HUDEP-2 (cell line): ENCODE measurements at regions not wholly inside any gene's neighbourhood (a gene's known extent, or its start where the extent isn't known, plus 50 kb on each side); places are given as distances from the start of the nearest gene placed in this dataset.
A peak's percentile ranks its signal among the peaks of the same experiment; 100 is the strongest.
"Not testable (repeated sequence)": the region's sequence is repeated elsewhere in the genome, so short reads cannot be mapped to it uniquely, and the experiment has no call there.

Source experiments
- DNase-seq, 76 experiments: peaks; one replicate each; lab custom pipeline; 2025; ENCODE audit not compliant: unreplicated experiment in 76 of 76; lab: John Stamatoyannopoulos, UW

GRCh38 chr6:153984811-153985210 lies 54.2 kb upstream of the OPRM1 start:
- DNase-seq: no peak

GRCh38 chr6:153980171-153980570 lies 58.9 kb upstream of the OPRM1 start:
- no peak for DNase-seq

GRCh38 chr6:153978911-153979548 lies 60.0 kb upstream of the OPRM1 start:
- DNase-seq: not testable (repeated sequence)

GRCh38 chr6:153976921-153977693 lies 61.9 kb upstream of the OPRM1 start:
- no peak for DNase-seq

- no peak for DNase-seq
These were observed 73.0 kb upstream of the OPRM1 start for GRCh38 chr6:153966001-153966400.

GRCh38 chr6:153963352-153963751 lies 75.7 kb upstream of the OPRM1 start:
- no peak for DNase-seq

GRCh38 chr6:153962555-153962954 lies 76.5 kb upstream of the OPRM1 start:
- no peak for DNase-seq

GRCh38 chr6:153960741-153961140 lies 78.3 kb upstream of the OPRM1 start:
- DNase-seq: no peak

- no peak for DNase-seq
These were observed 78.8 kb upstream of the OPRM1 start for GRCh38 chr6:153960281-153960680.

GRCh38 chr6:153959276-153959675 lies 79.8 kb upstream of the OPRM1 start:
- no peak for DNase-seq

- DNase-seq: no peak
These were observed 80.2 kb upstream of the OPRM1 start for GRCh38 chr6:153958860-153959259.

GRCh38 chr6:153957394-153957793 lies 81.6 kb upstream of the OPRM1 start:
- no peak for DNase-seq

GRCh38 chr6:153956808-153957207 lies 82.2 kb upstream of the OPRM1 start:
- DNase-seq: no peak

GRCh38 chr6:153949616-153950015 lies 89.4 kb upstream of the OPRM1 start:
- no peak for DNase-seq

GRCh38 chr6:153947808-153948447 lies 91.1 kb upstream of the OPRM1 start:
- DNase-seq: peak in 15 of 76 experiments; percentile 2 to 60 (median 21)

- DNase-seq: no peak
These were observed 94.8 kb upstream of the OPRM1 start for GRCh38 chr6:153944201-153944600.

GRCh38 chr6:153942361-153942760 lies 96.7 kb upstream of the OPRM1 start:
- DNase-seq: no peak

- no peak for DNase-seq
These were observed 97.3 kb upstream of the OPRM1 start for GRCh38 chr6:153941768-153942167.

- DNase-seq: no peak
These were observed 100.2 kb upstream of the OPRM1 start for GRCh38 chr6:153938876-153939275.

GRCh38 chr6:153931431-153931830 lies 107.6 kb upstream of the OPRM1 start:
- no peak for DNase-seq

- DNase-seq: no peak
These were observed 111.2 kb upstream of the OPRM1 start for GRCh38 chr6:153927867-153928266.
